Germinal center (tissue), 1 donor: ENCODE measurements at regions not wholly inside any gene's neighbourhood (a gene's known extent, or its start where the extent isn't known, plus 50 kb on each side); places are given as distances from the start of the nearest gene placed in this dataset.
"Not testable (repeated sequence)": the region's sequence is repeated elsewhere in the genome, so short reads cannot be mapped to it uniquely, and the experiment has no call there.

ENCODE experiments used
- DNase-seq: peaks from one replicate; pipeline ENCODE4 v3.0.0; 2012; ENCODE audit warnings: mixed read lengths, low spot score

DNA sequence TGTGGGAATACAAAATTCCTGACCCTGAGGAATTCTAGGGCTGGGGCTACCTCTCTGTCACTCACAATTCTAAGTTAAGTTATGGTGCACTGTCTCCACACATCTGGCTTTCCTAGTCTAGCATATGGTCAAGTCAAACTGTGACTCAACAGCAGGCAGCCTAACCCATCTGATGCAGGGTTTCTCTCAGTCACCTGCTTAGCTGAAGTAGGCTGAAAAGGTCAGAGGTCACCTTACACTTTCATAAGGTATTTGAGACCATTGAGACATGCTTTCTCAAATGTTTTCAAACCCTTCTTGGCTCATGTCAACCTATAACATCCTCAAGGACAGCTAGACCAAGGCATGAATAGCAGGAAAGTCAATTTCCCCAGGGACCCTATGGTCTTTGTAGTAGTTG is 196.5 kb upstream of the STK26 start:
- DNase-seq: no peak

DNA sequence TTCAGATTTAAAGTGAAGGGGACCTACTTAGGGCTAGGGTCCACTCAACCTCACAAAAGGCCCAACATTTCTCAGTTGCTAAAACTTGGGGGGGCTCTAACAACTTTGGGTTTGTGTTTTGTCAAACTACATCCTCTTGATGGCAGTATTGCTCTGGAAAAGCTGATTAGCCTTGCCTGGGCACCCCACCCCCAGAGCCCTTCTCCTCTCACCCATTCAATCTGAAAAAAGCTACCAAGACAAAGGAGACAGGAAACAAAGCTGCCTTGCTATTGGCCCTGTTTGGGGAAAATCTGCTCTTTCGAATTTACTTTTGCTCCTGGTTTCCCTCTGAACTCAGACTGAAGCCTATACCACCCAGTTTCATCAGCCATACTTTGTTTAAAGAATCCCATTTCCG is 195.2 kb upstream of the STK26 start:
- DNase-seq: no peak

DNA sequence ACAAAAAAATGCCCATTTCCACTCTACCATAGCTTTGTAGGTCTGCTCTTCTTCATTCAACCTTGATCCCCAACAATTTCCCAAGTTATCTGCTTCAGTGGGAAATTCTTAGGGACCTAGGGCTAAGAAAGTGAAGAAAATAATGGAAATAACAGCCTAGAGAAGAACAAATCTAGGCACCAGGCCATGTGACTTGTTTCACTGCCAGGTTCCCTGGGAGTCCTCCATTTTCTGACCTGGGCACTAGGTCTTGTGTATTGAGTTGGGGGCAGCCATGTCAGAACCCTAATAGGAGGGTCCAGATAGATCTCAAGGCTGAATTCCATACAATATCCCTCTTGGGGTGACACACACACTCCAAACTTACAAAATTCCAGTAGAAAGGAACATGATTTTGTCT is 194.6 kb upstream of the STK26 start:
- no peak for DNase-seq

DNA sequence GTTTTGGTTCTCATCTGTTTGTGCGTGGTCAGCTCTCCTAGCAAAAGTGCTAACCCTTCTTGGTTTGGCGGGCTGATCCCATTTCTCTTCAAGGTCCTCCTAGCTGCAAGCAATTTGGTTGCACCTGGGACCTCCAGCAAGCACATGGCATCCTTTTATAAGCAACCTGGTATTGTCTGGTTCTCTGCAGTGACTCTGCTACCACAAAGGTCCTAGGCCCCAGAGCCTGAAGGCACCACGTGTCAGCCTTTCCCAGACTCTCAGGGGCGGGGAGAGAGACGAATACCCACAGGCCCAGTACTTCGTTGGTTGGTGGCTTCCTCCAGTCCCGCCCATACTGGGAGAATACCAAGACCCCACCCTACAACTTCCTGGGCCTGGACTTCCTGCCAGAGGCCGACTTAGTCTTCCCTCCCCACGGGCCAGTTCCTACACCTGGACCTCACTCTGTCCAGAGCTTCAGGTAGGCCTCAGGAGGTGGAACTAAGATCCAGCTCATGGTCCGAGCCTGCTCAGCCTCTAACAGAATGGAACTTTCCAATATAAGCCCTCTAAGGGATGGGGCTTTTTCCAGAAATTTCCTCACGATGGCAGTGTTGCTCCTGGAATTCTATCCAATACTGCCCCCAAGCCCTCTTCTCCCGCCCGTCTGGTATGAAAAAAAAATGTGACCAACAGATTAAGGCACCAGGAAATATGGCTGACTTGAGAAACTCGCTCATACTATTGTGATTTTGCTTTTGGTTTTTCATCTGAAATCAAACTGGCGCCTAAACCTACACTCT is 192.5 kb upstream of the STK26 start:
- DNase-seq: no peak

DNA sequence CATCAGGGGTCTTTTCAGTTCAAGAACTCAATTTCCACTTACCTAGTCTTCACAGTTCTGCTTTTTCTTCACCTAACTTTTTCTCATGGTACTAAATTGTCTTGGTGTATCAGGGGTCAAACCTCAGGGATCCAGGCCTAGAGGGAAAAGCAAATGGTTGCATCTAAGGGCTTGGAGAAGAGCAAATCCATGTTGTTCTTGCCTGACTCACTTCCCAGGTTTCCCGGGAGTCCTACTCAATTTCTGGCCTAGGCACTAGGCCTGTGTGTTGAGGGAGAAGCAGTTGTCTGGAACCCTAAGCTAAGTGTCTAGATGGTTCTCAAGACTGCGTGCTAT is 191.9 kb upstream of the STK26 start:
- DNase-seq: no peak

DNA sequence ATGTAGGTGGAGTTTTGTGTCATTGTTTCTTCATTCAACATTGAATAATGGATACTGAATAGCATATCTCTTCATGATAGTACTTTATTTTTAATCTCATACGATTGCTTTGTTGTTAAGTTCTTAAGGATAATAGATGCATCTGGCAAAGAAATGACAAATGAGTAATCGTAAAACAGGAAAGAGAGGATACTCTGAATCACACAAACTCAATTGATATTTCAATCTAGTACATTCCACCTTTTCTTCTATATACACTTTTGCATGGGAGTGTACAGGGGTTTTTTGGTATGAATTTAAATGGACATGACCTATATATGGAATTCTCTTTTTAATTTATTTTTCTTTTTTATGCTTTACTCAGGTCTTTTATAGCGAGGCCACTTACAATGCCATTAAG is 186.9 kb upstream of the STK26 start:
- no peak for DNase-seq

DNA sequence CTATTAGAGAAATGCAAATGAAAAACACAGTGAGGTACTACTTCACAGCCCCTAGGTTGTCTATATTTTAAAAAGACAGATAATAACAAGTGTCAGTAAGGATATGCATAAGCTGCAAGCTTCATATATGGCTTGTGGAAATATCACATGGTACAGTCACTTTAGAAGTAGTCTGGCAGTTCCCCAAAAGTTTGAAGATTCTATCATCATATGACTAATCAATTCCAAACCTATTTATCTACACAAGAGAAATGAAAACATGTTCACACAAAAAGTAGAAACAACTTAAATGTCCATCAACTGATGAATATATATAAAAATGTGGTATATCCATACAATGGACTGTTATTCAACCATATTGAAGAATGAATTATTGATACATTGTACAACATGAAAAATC is 185.8 kb upstream of the STK26 start:
- DNase-seq: no peak

DNA sequence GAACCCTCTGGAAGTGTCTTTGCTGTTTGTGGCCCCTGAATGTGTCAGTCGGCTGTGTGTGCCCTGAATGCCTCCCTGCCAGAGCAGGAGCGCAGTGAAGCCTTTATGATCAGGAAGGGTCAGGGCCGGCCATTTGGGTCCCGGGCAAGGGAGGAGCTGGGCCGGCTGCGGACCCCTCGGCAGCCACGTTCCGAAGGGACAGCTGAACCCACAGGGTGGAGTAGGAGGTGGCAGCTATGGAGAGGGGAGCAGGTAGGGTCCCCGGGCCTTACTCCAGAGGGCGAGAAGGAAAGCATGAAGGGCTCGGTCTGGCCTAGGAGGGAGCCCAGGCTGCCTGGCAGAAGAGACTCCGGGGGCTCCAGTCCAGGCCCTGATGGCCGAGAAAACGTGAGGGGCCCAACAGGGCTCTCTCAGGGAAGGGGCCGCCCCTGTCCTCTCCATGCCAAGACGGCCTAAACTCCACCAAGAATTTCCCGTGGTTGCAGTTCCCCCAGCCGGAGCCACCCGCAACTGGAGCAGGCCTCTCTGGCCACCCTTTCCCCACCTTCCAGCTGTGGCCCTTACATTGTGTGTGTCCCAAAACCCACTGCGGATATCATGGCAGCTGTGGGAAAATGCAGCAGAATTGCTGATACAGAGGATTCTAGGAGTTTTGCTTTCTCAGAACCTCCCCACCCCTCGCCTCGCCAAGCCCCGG is 182.2 kb upstream of the STK26 start:
- no peak for DNase-seq

DNA sequence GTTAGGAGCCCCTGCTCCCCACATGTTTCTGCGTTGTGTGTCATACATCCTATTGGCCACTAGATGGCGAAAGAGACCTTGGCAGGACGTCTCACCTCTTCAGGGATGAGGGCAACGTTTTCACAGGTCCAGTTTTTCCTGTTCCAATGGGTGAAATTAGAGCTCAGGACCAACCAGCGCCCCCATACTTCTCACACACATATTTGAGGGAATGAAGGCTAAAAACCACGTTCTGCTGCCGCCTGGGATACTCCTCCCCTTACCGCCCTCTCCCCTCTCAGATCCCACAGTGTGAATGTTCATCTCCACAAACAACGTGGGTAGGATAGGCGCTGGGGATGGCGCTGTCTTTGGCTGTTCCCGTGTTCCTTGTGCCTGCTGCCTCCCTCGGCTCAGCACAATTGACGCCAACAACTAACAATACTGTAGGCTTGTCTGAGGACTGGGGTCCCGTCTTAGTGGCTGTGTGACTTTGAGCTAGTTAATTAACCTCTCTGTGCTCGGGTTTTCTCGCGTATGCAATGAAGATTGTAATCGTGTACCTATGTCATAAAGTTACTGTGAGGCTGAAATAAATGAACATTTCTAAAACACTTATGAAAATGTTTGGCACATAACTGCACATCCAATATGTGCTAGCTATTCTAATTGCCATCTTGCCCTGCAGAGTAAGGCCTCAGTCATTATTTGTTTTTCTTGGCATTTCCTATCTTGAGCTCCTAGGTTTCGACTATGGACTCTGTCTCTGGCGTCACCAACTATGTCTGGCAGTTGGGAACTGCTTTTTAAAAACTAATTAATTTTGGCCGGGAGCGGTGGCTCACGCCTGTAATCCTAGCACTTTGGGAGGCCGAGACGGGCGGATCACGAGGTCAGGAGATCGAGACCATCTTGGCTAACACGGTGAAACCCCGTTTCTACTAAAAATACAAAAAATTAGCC is 181.3 kb upstream of the STK26 start:
- DNase-seq: peak; percentile 28

DNA sequence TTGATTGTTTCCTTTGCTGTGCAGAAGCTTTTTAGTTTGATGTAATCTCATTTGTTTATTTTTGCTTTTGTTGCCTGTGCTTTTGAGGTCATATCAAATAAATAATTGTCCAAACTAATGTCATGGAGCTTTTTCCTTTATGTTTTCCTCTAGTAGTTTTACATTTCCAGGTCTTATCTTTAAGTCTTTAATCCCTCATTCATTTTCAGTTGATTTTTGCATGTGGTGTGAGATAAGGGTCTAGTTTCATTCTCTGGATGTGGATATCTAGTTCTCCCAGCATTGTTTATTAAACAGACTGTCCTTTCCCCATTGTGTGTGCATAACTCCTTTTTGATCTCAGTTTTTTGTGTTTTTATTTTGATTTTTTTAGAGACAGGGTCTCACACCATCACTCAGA is 179.1 kb upstream of the STK26 start:
- no peak for DNase-seq

DNA sequence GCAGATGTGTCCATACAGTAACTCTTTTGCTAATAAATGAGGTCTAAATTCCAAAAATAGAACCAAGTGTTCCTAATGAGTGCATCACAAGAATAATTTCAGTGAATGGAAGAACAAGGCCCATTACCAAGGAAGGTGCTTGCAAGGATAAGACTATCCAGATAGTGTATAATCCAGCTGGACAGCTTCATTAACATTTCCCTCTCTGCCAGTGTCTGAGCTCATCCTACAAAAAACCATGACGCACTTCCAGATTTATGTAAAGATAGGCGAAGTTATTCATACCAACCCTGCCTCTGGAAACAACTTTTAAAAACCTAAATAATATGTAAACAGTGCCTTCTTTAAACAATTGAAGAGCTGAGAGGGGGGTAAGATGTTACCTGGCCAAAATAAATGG is 177.9 kb upstream of the STK26 start:
- DNase-seq: no peak

DNA sequence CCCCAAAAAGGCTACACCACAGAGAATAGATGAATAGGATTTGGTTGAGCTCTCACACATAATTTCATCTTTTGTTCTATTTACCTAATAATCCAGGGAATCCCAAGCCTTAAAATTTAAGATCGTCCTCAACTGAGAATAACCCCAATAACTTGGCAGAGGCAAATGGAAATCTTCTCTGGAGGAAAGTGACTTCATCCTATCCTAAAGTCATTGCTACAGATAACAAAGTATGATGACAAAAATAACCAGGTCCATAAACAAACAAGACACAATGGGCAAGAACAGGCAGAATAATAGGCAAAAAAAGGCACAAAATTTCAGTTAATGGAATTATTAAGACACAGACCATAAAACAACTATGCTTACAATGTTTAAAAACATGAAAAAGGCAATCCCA is 177.3 kb upstream of the STK26 start:
- no peak for DNase-seq

DNA sequence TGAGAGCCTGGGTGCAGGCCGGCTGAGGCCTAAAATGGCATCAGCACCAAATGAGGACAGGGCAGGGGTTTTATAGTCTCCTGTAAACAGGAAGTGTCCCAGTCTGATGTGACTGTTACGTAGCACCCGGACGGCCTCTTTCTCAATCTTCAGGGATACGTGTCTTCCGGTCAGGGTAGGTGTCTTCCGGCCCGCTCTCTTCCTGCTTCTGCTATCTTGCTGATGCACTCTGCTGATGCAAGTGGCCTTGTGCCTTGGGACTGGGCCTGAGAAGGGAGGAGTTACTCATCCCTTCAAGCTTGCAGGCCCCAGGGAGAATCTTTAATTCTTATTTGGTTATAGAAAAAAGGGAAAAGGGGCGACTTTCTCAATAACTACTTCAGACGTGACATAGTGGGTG is 172.1 kb upstream of the STK26 start:
- not testable (repeated sequence) for DNase-seq

DNA sequence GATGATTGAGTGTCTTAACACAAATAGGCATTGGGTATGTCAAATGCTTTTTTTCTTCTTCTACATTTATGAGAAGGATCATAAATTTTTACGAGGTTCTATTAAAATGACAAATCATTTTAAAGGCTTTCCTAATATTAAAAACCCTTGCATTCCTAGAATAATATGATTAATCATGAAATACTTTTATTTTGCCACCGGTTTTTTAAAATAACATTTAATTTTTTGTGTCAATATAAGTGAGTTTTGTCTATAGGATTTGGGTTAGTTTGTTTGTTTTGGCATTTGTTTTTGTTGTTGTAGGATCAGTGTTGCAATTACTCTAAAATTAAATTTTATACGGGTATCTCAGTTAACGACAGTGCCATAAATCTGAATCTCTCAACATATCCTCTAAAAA is 169.7 kb upstream of the STK26 start:
- no peak for DNase-seq

DNA sequence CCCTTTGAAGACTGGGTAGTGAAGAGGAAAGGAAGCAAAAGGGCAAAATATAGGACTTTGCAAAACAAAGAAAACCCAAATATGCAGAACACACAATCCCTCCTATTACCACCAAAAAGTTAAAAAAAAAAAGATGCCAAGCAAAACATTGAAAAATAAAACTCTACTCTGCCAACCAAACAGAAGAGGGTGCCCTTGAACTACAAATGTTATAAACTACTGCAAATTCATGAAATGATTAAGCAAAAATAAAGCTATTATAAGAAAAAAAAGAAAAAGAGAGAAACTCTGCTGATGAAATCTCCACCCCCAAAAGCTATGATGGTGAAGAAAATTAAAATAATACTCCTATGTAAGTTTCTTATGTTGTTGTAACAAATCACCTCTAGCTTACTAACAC is 168.5 kb upstream of the STK26 start:
- no peak for DNase-seq

DNA sequence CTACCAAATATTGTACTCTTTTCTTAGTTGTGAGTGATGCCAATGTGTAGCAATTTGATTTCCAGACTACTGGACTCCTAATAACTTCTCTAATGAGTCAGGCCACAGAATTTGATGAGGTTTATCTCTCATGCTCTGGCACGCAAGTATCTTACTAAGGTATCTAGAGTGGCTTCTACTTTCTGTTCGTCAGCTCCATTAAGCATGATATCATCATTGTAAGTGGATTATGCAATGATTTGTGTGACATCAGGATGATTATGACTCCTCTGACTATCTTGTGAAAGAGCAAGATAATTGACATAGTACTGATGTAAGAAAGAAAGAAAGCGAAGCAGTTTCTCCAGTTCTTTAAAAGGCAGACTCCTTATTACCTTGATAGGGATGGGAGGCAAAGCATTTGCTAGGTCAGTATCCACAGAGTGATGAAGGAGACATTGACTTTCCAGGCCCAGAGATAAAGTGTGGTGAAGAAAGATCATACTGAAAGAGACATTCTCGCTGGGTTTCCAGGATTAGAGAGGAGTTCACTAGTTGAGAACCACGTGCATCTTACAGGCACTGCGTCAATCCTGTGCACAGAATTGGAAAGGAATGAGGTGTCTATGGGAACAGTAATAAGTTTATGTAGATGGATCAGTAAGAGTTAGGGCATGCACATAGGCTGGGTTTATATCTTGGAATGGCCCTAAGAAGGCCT is 161.9 kb upstream of the STK26 start:
- DNase-seq: no peak

DNA sequence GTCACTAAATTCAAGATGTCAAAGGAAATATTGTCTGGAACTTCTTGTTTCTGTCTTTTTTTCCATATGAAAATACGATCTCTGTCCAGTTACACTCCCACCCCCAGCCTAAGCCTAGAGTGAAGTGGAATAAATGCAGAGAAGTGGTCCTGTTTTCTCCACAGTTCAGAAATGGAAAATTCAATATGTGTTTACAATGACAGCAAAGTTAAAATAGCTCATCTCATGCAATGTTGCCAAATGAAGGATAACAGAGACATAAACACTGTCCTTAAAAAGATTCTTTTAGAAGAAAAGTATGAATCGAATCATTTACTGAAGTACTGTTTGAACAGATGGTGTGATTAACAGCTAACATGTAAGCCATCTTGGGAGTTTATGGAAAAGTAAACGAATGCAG is 160.8 kb upstream of the STK26 start:
- no peak for DNase-seq

DNA sequence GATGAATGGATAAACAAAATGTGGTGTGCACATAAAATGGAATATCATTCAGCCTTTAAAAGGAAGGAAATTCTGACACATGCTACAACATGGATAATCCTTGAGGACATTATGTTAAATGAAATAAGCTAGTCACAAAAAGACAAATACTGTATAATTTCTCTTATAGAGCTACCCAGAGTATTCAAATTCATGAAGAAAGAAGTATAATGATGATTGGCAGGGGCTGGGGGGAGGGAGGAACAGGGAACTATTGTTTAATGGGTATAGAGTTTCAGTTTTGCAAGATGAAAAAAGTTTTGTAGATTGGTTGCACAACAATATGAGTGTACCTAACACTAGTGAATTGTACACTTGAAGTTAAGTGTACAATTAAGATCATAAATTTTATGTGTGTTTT is 153.9 kb upstream of the STK26 start:
- DNase-seq: no peak

DNA sequence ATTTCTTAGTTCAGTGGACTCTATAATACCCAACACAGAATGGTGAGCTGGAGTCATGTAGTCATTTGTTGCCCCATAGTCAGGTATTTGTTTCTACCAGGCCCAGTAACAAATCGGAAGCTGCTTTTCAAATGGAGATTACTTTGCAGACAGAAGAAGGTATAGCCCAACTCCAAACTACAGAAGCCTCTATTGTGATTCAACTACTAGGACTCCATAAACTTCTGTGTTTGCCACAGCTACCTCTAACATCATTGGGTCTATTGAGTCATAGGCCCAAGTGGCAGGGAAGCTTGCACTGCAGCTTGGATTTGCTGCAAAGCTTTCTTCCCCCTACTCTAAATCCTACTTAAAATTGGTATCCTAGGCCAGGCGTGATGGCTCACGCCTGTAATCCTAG is 148.8 kb upstream of the STK26 start:
- DNase-seq: no peak

DNA sequence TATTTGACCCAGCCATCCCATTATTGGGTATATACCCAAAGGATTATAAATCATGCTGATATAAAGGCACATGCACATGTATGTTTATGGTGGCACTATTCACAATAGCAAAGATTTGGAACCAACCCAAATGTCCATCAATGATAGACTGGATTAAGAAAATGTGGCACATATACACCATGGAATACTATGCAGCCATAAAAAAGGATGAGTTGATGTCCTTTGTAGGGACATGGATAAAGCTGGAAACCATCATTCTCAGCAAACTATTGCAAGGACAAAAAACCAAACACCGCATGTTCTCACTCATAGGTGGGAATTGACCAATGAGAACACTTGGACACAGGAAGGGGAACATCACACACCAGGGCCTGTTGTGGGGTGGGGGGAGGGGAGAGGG is 147.3 kb upstream of the STK26 start:
- not testable (repeated sequence) for DNase-seq

DNA sequence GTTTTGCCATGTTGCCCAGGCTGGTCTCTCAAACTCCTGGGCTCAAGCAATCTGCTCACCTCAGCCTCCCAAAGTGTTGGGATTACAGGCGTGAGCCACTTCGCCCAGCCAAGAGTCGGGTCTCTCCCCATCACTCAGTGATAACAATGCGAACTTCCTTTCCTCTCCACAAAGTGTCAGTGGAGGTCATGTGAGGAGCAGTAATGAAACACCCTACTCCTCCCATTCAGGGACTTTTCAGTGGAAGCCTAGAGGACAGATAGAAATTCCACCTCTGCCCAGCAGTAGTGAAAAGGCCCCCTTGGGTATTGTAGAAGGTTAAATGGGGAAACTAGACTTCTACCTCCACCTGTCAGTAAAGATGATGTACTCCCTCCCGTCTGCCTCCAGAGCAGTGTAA is 141.9 kb upstream of the STK26 start:
- no peak for DNase-seq

DNA sequence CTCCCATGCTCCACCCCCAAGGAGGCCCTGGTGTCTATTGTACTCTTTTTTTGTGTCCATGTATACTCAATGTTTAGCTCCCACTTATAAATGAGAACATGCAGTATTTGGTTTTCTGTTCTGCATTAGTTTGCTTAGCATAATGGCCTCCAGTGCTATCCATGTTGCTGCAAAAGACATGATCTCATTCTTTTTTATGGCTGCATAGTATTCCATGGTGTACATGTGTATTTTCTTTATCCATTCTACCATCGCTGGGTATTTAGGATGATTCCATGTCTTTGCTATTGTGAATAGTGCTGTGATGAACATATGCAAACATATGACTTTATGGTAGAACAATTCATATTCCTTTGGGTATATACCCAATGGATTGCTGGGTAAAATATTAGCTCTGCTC is 138.1 kb upstream of the STK26 start:
- not testable (repeated sequence) for DNase-seq
